Bronchial epithelial cell (primary cell): ENCODE measurements at regions not wholly inside any gene's neighbourhood (a gene's known extent, or its start where the extent isn't known, plus 50 kb on each side); places are given as distances from the start of the nearest gene placed in this dataset.

Source experiments
- DNase-seq: peaks from one replicate; pipeline ENCODE4 v3.0.0-alpha.2; 2010; ENCODE audit warnings: low read depth
- FAIRE-seq: peaks from 2 replicates; lab custom pipeline; 2011; peaks lifted over from hg19 to GRCh38; lab: Jason Lieb, UNC
- H3K27me3 ChIP-seq: 2 replicates; pipeline ENCODE4 v1.5.1; 2011; ENCODE audit warnings: low read length; ENCODE audit not compliant: control insufficient read depth, insufficient read depth
- H3K36me3 ChIP-seq: 2 replicates; pipeline ENCODE4 v1.5.1; 2011; ENCODE audit warnings: low read length; ENCODE audit not compliant: control insufficient read depth, insufficient read depth
- H3K4me3 ChIP-seq: 2 replicates; pipeline ENCODE4 v1.5.1; 2011; ENCODE audit warnings: mild to moderate bottlenecking, low read depth, low read length, control low read depth
- CTCF ChIP-seq: IDR thresholded peaks from 2 replicates; pipeline ENCODE4 v1.5.1; 2011; ENCODE audit warnings: mild to moderate bottlenecking, moderate library complexity, low read length, control low read depth, inconsistent platforms; ENCODE audit not compliant: insufficient read depth, severe bottlenecking

DNA sequence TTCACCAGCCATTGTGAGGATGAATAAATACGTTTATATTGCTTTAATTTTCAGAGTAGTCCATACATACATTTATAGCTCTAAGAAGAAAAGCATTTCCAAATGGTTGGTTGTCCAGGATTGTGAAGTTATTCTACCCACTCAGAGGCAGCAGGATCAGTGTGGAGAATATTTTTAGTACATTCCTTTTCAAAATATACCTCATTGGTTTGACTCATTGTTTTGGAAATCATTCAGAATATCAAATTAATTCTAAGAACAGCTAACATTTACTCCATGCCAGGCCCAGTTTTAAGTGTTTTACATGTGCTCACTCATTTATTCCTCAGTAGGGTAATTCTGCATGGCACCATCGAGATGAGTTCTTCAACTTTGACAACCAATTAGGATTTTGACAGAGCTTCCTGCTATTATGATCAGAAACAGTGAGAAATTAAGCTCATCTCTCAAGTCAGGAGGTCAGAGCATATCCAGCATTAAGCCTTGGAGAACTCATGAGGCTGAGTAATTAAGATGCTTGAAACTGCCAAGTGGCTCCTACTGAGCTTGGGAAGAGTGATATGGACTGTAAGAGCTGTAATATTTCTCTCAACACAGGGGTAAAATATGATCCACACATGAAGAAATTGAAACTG, 153.3 kb upstream of the CLEC14A start:
- DNase-seq (no peak), FAIRE-seq (no peak)
- no peak for TF ChIP-seq CTCF
- Histone ChIP-seq H3K36me3 (no peaks in the 10 kb centered on the region), H3K4me3 (no peak overlapping the region), H3K27me3 (no peaks in the 10 kb centered on the region)

- Histone ChIP-seq H3K36me3 (no peaks in the 10 kb centered on the region), H3K4me3 (no peak overlapping the region), H3K27me3 (no peaks in the 10 kb centered on the region)
- no peak for TF ChIP-seq CTCF
- FAIRE-seq = no peak
- no peak for DNase-seq
These were observed 150.2 kb upstream of the CLEC14A start for GRCh38 chr14:38405851-38406635.

- Histone ChIP-seq H3K4me3 (no peak overlapping the region), H3K36me3 (no peaks in the 10 kb centered on the region), H3K27me3 (no peaks in the 10 kb centered on the region)
- no peak for TF ChIP-seq CTCF
- FAIRE-seq (no peak), DNase-seq (no peak)
These were observed 148.7 kb upstream of the CLEC14A start for GRCh38 chr14:38404616-38405015.

DNA sequence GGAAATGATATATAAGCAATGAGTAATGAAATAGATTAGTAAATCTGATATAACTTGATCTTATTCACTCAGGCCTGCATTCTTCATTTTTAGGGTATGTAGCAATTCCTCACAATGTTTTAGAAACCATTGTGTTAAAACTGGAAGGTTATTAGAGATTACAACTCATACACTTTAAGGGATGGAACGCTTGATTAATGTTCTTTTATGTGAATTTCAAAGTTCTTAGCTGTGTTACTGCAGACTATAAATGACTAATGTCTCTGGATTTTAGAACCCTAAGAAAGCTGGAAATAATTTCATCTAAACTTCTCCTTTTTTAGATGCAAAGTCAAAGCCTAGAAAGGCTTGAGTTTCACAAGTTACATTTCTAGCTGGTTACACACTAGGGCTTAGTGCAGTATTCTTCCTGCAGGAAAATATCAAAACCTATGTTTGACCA, 148.2 kb upstream of the CLEC14A start:
- Histone ChIP-seq H3K36me3 (no peaks in the 10 kb centered on the region), H3K27me3 (no peaks in the 10 kb centered on the region), H3K4me3 (no peak overlapping the region)
- DNase-seq (peak; percentile 2), FAIRE-seq (no peak)
- TF ChIP-seq CTCF = no peak

GRCh38 chr14:38400751-38401150, 144.9 kb upstream of the CLEC14A start:
- no peak for FAIRE-seq
- TF ChIP-seq CTCF = no peak
- DNase-seq = no peak
- Histone ChIP-seq H3K36me3 (no peaks in the 10 kb centered on the region), H3K27me3 (no peaks in the 10 kb centered on the region), H3K4me3 (no peak overlapping the region)
